HG02588 (cell line): ENCODE measurements at regions not wholly inside any gene's neighbourhood (a gene's known extent, or its start where the extent isn't known, plus 50 kb on each side); places are given as distances from the start of the nearest gene placed in this dataset.

ENCODE experiments used
- ATAC-seq: cut with Tn5 transposase; IDR thresholded peaks from one replicate; pipeline ENCODE4 v1.9.1; 2021; ENCODE audit warnings: mild to moderate bottlenecking, moderate library complexity; ENCODE audit not compliant: unreplicated experiment

DNA sequence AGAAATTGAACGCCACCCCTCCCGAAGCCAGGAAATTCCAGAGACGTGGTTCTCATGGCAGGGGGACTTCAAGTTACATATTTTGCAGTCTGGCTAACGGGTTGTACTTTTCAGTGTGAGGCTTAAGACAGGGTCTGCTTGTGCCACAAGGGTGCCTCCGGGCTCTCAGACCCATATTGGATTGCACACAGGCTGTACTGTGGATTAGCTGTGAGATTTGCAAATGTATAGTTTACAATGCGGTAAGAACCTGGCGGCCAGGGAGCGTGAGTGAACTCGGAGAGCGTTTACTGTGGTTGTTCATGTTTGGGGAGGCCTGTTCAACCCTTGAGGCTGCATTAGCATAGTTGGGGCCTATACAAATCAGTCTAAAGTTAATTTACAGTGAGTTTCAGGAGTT, 143.9 kb upstream of the SIX2 start:
- ATAC-seq, result no peak

DNA sequence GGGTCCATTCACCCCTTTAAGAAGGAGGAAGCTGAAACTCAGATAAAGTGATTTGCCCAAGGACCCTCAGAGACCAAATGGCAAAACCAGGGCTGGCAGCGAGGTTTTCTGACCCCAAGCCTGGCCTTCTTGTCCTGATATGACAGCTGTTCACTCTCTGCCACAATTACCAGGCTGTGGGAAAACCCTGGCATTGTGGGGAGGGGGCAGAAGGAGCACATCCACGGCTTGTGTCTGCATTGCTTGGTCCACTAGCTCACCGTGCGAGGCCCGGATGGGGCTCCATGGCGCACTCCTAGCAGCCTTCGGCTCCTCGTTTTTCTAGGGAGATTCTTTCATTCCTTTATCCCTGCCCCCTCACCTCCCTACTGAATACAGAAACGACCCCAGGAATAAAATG, 143.4 kb upstream of the SIX2 start:
- no peak for ATAC-seq

DNA sequence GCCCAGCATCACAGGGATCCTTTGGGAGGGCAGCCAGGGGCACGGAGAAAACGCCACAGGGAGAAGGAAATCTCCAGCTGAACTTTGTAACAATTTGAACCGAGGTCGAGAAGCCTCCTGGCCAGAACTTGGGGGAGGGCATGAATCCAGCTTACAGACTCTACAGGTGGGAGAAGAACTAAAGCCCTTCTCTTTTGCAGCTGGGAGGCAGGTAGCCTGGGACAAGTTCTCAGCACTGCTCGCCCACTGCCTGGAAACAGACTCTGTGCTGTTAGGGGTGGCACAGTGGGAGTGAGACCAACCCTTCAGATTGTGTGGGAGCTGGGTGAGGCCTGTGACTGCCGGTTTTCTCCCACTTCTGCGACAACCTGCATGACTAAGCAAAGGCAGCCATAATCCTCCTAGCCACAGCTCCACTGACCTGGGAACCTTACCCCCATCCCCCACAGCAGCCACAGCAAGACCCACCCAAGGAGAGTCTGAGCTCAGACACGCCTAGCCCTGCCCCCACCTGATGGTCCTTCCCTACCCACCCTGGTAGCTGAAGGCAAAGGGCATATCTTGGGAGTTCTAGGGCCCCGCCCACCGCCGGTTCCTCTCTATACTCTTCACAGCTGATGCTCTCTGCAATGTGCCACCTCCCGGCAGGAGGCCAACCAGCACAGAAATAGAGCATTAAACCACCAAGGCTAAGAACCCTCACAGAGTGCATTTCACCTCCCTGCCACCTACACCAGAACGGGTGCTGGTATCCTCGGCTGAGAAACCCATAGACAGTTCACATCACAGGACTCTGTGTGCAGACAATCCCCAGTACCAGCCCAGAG, 136.0 kb upstream of the SIX2 start:
- no peak for ATAC-seq

DNA sequence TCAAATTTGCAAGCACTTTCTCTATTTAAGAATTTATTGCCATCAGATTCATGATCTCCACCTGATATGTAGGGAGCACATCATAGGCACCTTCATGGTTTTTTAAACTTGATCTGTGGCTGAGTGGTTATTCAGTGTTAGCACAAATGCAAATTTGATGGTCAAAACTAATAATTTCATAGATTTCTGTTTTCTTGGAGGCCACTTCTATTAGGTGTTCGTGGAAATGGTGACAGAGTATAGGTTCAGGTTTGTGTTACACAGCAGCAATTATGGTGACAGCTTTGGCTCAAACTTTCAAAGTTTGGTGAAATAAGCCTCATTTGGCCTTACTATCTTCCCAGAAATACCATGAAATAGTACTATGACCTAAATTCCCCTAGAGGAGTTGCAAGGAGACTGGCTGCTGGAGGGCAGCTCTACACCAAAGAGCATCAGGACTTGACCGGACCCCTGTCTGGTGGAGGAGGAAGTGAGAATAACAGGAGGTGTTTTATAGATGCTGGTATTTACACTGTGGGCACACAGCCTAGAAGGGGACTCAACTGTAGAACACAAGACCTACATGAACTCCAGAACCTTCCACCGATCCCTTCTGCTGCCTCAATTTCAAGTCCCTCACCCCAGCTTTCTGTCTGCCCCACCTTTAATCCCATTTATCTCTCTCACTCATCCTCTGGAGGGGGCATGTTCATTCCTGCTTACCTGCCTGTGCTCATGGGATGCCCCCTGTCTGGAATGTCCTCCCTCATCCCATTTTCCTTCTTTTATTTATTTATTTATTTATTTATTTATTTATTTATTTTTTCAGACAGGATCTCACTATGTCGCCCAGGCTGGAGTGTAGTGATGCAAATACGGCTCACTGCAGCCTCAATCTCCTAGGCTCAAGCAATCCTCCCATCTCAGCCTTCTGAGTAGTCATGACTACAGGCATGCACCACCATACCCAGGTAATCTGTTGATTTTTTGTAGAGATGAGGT, 132.9 kb upstream of the SIX2 start:
- peak; percentile 82 for ATAC-seq

DNA sequence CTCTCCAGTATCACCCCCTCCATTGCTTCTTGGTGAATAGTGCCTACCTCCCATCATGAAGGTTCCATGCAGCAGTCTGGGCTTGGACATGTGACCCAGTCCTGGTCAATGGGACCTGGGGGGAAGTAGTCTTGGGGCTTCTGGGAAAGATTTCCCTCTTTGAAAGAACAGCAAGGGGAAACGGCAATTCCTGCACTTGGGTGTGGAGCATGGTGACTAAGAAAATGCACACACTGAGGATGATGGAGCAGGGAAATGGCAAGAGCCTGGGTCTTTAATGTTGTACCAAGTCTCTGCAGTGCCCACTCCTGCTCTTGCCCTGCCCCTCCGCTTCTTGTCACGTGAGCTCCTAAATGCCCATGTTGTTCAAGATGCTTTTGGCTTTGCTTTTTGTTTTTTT, 131.4 kb upstream of the SIX2 start:
- no peak for ATAC-seq

DNA sequence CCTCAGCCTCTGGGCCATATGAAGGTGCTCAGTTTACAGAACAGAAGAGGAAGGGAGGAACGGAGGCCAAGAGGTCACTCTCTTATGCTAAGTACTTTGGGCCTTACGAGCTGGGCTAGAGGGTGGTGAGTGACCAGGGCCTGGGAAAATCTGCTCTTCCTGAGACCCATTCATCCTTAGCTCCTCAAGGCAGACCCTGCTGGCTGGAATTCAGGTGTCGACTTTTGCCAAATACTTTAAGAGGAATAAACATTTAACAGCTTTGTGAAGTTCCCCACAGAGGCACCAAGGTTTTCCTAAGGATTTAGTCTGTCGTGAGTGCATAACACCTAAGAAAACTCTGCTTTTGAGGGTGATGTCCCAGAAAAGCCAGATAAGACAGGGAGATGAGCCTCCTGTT, 129.7 kb upstream of the SIX2 start:
- ATAC-seq, result no peak

DNA sequence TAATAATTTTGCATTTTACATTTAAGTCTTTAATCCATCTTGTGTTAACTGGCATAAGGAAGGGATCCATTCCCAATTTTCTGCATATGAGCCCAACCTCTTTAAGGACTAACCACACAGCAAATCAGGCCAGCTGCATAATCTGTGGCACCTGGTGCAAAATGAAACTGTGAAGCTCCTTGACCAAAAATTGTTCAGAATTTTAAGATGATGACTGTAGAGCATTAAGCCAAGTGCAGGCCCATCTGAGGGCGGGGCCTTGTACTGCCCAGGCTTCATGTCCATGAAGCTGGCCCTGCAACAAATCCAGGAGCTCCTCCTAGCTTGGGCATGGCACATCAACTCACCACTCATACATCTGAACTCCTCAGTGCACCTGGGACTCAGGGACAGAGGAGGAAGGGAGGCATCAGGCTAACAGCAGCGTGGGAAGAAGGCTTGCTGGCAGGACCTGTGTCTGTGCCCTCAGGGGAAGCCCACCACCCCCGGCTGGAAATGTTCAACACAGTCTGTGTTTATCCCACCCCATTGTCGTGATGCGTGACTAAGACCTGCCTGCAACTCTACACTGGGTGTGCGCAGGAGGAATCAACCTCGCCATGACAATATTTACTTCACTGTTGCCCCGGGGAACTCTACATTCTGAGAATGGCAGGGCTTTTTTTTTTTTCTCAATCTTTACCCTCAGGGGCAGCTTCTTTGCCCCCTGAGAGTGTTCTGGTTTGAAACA, 128.9 kb upstream of the SIX2 start:
- ATAC-seq, result no peak

DNA sequence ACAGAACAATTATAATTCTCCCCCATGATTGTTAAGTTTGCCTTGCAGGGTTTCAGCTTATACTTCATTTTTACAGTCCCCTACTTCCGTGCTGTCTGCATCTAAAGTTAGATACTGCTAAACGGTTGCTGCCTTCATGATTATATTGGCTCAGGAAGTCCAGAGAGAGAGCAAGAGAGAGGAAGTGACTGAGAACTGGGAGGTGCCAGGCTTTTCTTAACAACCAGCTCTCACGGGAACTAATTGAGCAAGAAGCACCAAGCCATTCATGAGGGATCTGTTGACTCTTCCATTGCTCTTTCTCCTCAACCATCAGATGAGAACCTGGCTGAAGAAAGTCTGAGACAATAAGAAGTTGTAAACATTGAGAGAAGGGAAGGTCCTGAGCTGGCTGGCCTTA, 125.5 kb upstream of the SIX2 start:
- no peak for ATAC-seq

DNA sequence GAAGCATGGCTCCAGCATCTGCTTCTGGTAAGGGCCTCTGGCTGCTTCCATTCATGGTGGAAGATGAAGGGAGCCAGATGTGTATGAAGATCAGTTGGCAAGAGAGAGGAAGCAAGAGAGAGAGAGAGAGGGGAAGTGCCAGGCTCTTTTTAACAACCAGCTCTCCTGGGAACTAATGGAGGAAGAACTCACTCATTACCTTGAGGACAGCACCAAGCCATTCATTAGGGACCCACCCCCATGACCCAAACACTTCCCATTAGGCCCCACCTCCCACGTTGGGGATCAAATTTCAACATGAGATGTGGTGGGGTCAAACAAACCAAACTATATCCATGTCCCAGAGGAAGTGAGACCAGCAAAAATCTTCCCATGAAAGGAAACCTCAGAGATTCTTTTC, 124.8 kb upstream of the SIX2 start:
- ATAC-seq, result no peak

DNA sequence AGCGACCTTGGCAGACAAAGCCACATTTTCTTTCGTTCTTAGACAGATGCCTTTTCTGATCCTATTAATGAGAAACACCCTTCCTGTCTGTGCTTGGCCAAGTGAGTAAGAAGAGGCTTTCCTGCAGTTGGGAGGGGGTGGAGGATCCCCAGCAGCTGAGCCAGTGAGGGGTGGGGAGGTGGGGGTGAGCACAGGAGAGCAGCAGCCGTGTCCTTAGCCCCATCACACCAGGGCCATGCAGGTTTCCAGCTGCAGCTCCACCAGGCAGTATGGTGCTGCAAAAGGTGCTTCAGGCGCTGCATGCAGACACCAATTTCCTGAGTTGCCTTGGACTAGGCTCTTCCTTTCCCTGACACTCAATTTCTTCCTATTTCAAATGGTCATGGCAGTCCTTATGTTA, 123.3 kb upstream of the SIX2 start:
- no peak for ATAC-seq

DNA sequence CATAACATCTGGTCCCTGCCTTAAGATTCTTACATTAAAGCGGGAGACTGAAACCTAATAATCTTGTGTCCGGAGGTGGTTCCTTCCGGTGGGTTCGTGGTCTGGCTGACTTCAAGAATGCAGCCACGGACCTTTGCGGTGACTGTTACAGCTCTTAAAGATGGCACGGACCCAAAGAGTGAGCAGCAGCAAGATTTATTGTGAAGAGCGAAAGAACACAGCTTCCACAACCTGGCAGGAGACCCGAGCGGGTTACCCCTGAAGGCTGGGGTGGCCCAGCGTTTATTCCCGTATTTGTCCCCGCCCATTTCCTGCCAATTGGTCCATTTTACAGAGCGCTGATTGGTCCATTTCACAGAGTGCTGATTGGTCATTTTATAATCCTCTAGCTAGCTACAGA, 122.3 kb upstream of the SIX2 start:
- ATAC-seq, result no peak

DNA sequence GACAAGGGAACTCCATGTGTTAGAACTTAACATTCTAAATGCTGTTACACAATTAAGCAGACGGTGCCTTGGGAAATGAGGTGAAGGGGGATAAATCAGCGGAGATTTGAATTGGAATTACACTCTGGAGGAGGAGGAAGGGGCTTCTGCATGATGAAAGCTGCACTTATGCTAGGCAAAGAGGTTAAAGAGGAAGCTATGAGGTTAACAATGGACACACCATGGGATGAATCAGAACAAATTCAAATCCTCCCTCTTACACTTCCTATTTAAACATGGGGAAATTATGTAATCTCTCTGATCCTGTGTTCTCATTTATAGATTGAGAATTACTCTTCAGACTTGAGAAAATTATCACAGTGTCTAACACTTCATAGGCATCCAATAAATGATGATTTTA, 121.5 kb upstream of the SIX2 start:
- ATAC-seq, result no peak

DNA sequence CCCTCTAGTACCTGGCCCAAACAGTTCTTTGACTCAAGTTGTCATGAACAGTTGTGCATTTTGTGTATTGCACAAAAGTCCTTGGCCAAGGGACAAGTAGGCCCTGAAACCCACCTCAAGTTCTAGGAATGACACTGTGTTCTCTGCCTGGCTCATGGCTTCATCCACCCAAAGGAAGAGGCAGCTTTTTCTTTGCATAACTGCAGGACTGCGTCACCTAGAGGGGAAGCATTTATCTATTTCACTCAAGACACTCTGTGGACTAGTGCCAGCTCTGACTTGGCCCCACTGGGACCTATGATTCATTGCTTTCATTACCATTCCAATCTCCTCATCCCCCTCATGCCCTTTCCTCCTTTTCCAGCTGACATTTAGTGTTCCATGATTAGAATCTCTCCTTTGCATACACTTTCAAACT, 119.3 kb upstream of the SIX2 start:
- ATAC-seq, result no peak

DNA sequence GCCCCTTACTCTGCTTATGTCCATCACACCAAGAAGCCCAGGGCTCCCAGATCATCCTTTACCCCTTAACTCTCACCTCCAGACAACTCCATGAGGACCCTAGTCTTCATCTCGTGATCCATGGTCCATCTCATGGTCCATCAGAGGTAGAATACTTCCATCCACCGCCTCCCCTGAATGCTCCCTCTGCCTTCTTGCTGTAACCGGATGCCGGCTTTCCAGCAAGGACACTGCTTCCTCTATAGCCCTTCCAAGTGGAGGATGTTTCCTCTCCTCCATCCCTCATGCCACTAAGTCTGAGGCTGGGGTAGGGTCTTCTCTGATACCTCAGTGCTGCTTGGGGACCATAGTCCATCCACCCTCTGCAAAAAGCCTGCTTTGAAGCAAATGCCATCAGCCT, 118.6 kb upstream of the SIX2 start:
- no peak for ATAC-seq

DNA sequence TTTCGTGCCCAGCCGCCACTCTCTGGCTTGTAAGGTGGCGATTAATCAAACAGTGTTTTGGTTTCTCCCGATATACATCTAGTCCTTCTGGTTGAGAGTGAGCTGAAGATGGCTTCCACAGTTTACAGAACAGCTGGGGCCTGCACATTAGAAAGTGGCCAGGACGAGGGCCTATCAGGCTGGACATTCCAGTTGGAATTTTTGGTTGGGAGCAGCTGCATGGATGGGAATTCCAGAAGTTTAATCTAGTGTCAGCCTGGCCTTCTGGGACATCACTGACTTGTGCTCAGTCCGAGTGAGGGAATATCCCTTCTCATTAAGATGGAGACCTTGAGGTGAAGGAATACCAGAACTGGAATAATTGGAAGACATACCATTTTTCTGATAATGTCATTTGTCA, 118.1 kb upstream of the SIX2 start:
- no peak for ATAC-seq

DNA sequence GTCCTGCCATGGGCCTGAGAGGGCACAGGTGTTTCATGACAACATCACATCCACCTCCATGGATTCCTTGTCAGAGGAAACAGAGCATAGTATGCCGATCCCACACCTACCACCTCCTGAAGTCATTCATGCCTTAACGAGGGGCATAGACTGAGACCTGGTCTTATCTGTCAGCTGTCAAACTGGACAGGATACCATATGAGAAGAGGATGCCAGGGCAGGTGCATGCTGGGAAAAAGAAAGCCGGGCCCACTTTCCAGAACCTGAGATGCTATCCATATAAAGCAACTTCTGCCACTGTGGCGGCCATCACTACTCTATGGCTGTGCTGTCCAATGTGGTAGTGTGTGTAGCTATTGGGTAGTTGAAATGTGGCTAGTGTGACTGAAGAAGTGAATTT, 116.0 kb upstream of the SIX2 start:
- no peak for ATAC-seq

DNA sequence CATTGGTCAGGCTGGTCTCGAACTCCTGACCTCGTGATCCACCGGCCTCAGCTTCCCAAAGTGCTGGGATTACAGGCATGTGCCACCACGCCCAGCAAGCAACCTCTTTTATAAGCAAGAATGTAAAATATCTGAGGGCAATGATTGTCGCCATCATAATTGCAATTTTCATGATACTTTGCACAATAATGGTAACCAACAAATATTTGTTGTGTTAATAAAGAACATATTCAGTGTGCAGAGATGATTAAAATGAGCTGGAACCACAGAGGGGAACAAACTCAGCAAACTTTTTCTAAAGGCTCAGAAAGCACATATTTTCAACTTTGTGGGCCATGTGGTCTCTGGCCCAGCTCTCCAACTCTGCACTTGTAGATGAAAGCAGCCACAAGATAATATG, 115.2 kb upstream of the SIX2 start:
- no peak for ATAC-seq

DNA sequence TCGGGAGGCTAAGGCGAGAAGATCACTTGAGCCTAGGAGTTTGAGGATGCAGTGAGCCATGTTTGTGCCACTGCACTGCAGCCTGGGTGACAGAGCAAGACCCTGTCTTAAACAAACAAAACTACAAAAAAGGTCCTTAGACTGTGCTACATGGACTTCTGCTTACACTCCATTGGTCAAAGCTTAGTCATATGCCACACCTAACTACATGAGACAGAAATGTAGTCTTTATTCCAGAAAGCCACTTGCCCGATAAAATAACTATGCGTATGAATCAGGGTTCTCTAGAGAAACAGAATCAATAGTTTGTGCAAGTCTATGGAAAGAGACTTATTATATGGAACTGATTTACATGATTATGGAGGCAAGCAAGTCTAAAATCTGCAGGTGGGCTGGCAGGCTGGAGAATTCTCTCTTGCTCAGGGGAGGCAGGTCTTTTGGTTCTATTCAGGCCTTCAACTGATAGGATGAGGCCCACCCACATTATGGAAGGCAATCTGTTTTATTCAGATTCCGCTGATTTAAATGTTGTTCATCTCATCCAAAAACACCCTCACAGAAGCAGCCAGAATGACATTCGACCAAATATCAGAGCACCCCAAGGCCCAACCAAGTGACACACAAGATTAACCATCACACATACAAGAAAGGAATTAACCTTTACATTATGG, 114.4 kb upstream of the SIX2 start:
- ATAC-seq, result no peak

DNA sequence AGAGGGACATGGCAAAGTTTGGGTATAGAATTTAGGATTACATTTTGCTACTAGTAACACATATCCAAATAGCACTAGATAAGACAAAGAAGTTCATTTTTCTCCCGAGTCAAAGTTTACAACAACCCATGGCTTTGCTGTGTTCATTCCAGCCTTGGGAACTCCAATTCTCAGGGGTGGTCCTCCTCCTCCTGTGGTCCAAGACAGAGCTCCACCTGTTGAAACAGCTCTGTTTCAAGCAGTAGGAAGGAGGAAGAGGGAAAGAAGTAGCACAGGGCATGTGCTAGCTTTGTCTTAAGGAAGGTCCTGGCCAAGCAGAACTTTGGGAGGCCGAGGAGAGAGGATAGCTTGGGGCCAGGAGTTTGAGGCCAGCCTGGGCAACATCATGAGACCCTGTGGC, 113.8 kb upstream of the SIX2 start:
- no peak for ATAC-seq

DNA sequence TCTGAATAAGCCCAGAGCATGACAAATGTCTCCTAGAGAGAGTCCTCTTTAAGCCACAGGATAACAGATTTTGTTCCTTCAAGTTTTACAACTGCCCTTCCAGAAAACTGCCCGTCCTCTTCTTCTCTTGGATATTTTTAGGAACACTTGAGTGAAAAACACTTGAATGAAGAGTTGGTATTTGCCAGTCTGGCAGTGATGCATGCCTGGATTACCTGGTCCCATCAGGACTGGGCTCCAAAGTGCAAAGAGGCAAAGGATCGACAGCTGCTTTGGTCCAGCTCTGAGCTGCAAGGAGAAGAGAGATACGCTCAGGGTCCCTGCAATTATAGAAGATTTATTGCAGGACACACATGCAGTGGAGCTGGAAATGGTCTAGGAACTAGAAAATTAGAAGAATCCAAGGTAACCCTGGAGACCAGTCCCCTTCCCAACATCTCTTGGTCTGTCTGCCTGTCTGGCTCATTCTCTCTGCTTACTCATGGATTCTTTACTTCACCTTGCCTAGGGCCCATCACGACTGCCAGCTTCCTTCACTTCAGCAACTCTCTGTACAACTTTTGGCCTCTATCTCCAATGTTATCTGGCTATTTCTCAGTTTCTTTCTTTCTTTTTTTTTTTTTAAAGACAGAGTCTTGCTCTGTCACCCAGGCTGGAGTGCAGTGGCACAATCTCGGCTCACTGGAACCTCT, 112.1 kb upstream of the SIX2 start:
- no peak for ATAC-seq
